ENCODE measurements at regions not wholly inside any gene's neighbourhood (a gene's known extent, or its start where the extent isn't known, plus 50 kb on each side); places are given as distances from the start of the nearest gene placed in this dataset.

GRCh38 chr5:138654281-138654867 is 79.2 kb upstream of the HSPA9 start:
- Histone ChIP-seq H2AFZ (ENCODE audit: low read depth, low read length) (no peak overlapping the region), H3K79me2 (ENCODE audit: insufficient read depth, low read length) (no peaks in the 10 kb centered on the region), H3K9ac (ENCODE audit: low read depth, low read length) (no peak overlapping the region), H4K20me1 (ENCODE audit: insufficient read depth, low read length) (peaks cover 63% of the 10 kb centered on the region), H3K4me3 (ENCODE audit: low read depth in 1 of 2, low read length in 2 of 2) (no peak overlapping the region), H3K36me3 (ENCODE audit: insufficient read depth, low read length) (no peaks in the 10 kb centered on the region), H3K9me3 (ENCODE audit: insufficient read depth, low read length, severe bottlenecking) (no peaks in the 10 kb centered on the region), H3K27me3 (ENCODE audit: insufficient read depth, low read length, poor library complexity) (peaks cover 55% of the 10 kb centered on the region), H3K4me1 (ENCODE audit: insufficient read depth, low read length) (peaks cover 16% of the 10 kb centered on the region), H3K4me2 (ENCODE audit: insufficient read depth, low read length) (peak overlapping the region; percentile 34; the same call in 1 of the 2 replicates), H3K27ac (ENCODE audit: low read length) (peak overlapping the region; percentile 22; the same call in 1 of the 2 replicates)
- DNase-seq (peak; percentile 87), ATAC-seq (ENCODE audit: insufficient read depth, low read depth) (peak; percentile 91)
- TF ChIP-seq EZH2 (IDR thresholded peaks at IDR 0.05; ENCODE audit: borderline replicate concordance, low read depth, low read length, severe bottlenecking) (no peak), CTCF (IDR thresholded peaks at IDR 0.05; ENCODE audit: borderline replicate concordance, extremely low read depth, low read length, poor library complexity, severe bottlenecking) (no peak)

GRCh38 chr5:138653502-138653901 is 78.3 kb upstream of the HSPA9 start:
- H3K9me3 ChIP-seq (ENCODE audit: insufficient read depth, low read length, severe bottlenecking): no peaks in the 10 kb centered on the region
- TF ChIP-seq CTCF (IDR thresholded peaks at IDR 0.05; ENCODE audit: borderline replicate concordance, extremely low read depth, low read length, poor library complexity, severe bottlenecking) (peak; percentile 38), EZH2 (IDR thresholded peaks at IDR 0.05; ENCODE audit: borderline replicate concordance, low read depth, low read length, severe bottlenecking) (no peak)
- H3K4me3 ChIP-seq (ENCODE audit: low read depth in 1 of 2, low read length in 2 of 2): no peak overlapping the region
- no peak overlapping the region for H3K4me2 ChIP-seq (ENCODE audit: insufficient read depth, low read length)
- DNase-seq: no peak
- H3K27ac ChIP-seq (ENCODE audit: low read length): no peak overlapping the region
- no peaks in the 10 kb centered on the region for H3K36me3 ChIP-seq (ENCODE audit: insufficient read depth, low read length)
- H4K20me1 ChIP-seq (ENCODE audit: insufficient read depth, low read length): peaks cover 67% of the 10 kb centered on the region
- no peak overlapping the region for H2AFZ ChIP-seq (ENCODE audit: low read depth, low read length)
- peaks cover 16% of the 10 kb centered on the region for H3K4me1 ChIP-seq (ENCODE audit: insufficient read depth, low read length)
- no peaks in the 10 kb centered on the region for H3K79me2 ChIP-seq (ENCODE audit: insufficient read depth, low read length)
- ATAC-seq (ENCODE audit: insufficient read depth, low read depth): no peak
- peaks cover 56% of the 10 kb centered on the region for H3K27me3 ChIP-seq (ENCODE audit: insufficient read depth, low read length, poor library complexity)
- no peak overlapping the region for H3K9ac ChIP-seq (ENCODE audit: low read depth, low read length)

- Histone ChIP-seq H3K4me3 (ENCODE audit: low read depth in 1 of 2, low read length in 2 of 2) (no peak overlapping the region), H4K20me1 (ENCODE audit: insufficient read depth, low read length) (peaks cover 74% of the 10 kb centered on the region), H2AFZ (ENCODE audit: low read depth, low read length) (no peak overlapping the region), H3K36me3 (ENCODE audit: insufficient read depth, low read length) (no peaks in the 10 kb centered on the region), H3K79me2 (ENCODE audit: insufficient read depth, low read length) (no peaks in the 10 kb centered on the region), H3K4me2 (ENCODE audit: insufficient read depth, low read length) (no peak overlapping the region), H3K4me1 (ENCODE audit: insufficient read depth, low read length) (peaks cover 16% of the 10 kb centered on the region), H3K27ac (ENCODE audit: low read length) (no peak overlapping the region), H3K27me3 (ENCODE audit: insufficient read depth, low read length, poor library complexity) (peaks cover 62% of the 10 kb centered on the region), H3K9ac (ENCODE audit: low read depth, low read length) (no peak overlapping the region), H3K9me3 (ENCODE audit: insufficient read depth, low read length, severe bottlenecking) (no peaks in the 10 kb centered on the region)
- ATAC-seq (ENCODE audit: insufficient read depth, low read depth) (no peak), DNase-seq (no peak)
- TF ChIP-seq EZH2 (IDR thresholded peaks at IDR 0.05; ENCODE audit: borderline replicate concordance, low read depth, low read length, severe bottlenecking) (no peak), CTCF (IDR thresholded peaks at IDR 0.05; ENCODE audit: borderline replicate concordance, extremely low read depth, low read length, poor library complexity, severe bottlenecking) (no peak)
Measured at GRCh38 chr5:138651767-138652117, 76.5 kb upstream of the HSPA9 start.
